ENCODE measurements at regions not wholly inside any gene's neighbourhood (a gene's known extent, or its start where the extent isn't known, plus 50 kb on each side); places are given as distances from the start of the nearest gene placed in this dataset.

- TF ChIP-seq CTCF (conservative IDR thresholded peaks at IDR 0.05), result no peak
- no peak for TF ChIP-seq EZH2 (IDR thresholded peaks at IDR 0.05; ENCODE audit: low read depth)
These were observed 243.5 kb upstream of the KBTBD8 start for GRCh38 chr3:66754613-66755012.
